AG09319 (cell line): ENCODE measurements at regions not wholly inside any gene's neighbourhood (a gene's known extent, or its start where the extent isn't known, plus 50 kb on each side); places are given as distances from the start of the nearest gene placed in this dataset.

Experiments used
- DNase-seq: peaks from one replicate; pipeline ENCODE4 v3.0.0-alpha.2; 2010; ENCODE audit warnings: low read depth; ENCODE audit errors: extremely low read depth
- TF ChIP-seq, protein P1 (sequence below): IDR thresholded peaks from 2 replicates; pipeline ENCODE4 v1.5.1; 2011; ENCODE audit warnings: low read depth, mild to moderate bottlenecking, inconsistent platforms, low read length, moderate library complexity

DNA sequence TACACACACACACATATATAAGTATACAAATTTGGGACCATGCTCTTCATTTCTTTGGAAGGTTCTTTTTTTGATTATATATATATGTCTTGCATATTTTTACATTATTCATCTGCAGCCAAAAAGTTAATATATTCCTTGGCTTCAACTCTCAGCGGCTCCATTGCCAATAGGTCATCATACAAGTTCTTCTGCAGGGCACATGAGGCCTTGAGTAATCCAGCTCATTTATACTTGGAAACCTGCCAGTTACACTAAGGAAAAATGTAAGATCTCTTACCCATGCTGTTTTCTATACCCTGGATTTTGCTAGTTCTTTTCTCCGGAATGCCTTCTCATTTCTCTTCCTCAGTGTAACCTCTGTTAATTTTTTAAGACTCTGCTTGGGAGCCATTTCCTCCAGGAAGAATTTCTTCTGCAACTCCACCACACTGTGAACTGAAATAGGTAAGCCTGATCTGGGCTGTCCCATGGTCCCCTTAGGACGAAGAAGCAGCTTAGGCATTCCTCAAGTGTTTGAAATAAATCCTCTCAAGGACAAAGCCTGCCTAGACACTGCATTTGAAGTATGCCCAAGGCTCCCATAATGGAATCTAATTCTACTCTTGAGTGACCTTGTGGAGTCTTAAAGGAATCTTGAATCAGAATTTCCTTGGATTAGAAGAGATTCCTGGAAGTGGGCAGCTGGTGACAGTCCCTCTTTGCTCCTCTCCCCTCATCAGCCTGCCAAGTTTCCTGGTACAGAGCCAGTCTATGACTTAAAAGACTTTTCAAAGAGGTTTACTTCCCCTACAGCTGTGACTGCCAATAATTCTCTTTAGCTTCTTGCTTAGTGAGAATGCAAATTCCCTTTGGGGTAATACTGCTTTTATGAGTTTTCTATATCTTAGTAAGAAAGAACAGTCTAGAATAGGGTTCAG is 182.8 kb downstream of the C11orf87 start:
- no peak for DNase-seq
- TF ChIP-seq, protein P1, sequence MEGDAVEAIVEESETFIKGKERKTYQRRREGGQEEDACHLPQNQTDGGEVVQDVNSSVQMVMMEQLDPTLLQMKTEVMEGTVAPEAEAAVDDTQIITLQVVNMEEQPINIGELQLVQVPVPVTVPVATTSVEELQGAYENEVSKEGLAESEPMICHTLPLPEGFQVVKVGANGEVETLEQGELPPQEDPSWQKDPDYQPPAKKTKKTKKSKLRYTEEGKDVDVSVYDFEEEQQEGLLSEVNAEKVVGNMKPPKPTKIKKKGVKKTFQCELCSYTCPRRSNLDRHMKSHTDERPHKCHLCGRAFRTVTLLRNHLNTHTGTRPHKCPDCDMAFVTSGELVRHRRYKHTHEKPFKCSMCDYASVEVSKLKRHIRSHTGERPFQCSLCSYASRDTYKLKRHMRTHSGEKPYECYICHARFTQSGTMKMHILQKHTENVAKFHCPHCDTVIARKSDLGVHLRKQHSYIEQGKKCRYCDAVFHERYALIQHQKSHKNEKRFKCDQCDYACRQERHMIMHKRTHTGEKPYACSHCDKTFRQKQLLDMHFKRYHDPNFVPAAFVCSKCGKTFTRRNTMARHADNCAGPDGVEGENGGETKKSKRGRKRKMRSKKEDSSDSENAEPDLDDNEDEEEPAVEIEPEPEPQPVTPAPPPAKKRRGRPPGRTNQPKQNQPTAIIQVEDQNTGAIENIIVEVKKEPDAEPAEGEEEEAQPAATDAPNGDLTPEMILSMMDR: no peak

DNA sequence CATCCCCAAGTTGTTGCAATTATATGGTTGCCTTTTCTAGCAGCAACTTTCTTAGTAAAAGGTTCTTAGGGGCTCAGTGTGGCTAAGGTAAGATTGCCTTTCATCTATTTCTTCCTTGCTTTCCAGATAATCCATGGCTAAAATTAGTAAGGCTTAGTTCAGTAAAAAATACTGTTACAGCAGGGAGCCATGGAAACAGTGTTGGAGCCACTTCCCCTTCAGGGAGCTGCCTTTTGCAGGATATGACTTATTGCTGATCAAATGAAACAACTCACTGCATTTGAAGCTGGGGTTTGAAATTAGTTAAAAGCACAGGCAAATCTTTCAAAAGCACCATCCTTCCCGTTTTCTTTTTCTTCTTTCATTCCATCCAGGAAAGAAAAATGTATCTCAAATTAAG is 184.3 kb downstream of the C11orf87 start:
- no peak for DNase-seq
- TF ChIP-seq, protein P1: no peak

DNA sequence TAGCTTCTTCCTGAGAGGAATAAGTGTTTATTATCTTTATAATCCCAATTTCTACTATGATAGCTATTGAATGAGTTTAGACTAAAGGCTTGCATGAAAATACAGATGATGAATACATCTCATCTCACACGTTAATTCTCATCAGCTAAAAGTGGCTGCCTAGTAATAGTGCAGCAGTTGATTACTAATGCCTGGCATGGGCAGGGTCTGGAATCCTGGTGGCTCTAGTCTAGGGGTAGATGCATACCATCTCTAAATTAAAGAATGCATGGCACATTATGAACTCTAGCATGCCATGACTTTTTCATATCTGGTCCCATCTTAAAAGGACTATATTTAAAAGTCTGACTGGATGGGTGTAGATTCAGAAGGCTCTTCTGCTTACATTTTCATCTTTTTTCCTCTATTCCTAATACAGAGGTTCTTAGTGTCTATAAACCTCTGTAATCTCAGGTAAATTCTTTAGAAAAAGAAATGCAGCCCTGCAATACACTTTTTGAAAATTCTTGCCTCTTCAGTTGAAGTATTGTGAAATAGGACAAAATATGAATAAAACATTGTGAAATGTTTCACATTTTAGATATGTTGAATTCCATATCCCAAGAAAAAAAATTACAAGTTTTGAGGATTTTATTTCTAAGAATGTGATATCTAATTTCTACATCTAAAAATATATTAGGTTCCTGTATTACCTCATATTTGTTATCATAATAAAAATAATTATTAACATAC is 187.6 kb downstream of the C11orf87 start:
- TF ChIP-seq, protein P1: no peak
- DNase-seq: no peak

DNA sequence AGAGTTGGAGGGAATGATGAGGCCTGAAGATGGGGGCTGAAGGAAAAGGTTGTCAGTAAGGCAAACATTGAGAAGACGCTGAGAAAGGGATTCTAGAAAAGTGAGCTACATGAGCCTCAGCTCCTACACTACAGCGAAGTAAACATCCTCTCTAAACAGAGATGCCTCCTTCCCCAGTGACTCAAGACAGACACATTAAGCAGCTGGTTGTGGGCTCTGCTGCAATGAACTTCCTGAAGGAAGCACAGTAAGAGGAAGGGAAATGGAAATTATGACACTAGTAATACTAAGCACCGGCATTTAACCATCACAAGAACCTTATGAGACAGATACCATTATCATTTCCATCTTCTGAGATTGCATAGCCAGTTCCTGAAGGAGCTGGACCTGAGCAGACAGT is 190.5 kb downstream of the C11orf87 start:
- TF ChIP-seq, protein P1: no peak
- no peak for DNase-seq

DNA sequence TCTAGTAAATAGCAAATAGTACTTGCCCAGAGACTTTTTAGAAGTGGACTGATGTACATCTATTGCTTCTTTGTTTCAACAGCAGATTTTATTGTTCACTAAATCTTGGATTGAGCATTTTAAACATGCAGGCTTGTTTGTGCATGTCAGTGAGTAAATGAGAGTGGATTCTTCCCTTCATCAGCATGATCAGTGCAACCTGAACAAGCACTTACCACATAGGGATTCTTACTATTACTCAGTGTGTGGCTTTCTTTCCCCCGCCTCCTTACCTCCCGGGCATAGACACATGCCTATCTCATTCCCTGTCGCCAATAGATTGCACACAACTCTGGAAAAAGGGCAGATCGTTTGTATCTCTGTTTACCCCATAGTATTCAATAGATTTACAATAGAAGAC is 197.5 kb downstream of the C11orf87 start:
- TF ChIP-seq, protein P1: no peak
- no peak for DNase-seq

DNA sequence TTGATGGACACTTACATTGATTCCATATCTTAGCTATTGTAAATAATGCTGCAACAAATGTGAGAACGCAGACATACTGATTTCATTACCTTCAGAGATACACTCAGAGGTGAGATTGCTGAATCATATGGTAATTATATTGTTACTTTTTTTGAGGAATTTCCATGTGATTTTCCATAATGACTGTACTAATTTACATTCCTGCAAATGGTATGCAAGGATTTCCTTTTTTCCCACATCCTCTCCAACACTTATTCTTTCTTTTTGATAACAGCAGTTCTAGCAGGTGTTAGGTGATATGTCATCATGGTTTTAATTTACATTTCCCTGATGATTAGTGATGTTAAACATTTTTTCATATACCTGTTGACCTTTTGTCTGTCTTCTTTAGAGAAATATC is 207.7 kb downstream of the C11orf87 start:
- no peak for DNase-seq
- TF ChIP-seq, protein P1: no peak

DNA sequence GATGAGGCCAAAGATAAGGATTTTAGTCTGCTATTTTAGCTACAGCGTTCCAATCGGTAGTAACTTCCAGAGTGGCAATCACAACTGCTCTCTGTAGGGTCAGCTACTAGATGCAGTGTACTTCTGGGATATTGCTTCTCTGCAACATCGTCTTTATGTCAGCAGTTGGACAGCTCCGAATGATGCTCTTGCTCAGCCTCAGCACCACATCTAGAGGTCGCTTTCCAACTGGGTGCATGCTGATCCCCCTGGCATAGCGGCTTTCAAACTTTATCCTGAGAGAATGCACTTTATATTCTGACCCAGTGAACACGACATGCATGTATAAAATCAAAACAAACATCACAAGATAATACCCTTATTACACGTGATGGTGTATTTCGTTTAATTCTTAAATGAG is 219.6 kb downstream of the C11orf87 start:
- no peak for DNase-seq
- TF ChIP-seq, protein P1: no peak
